ENCODE measurements at regions not wholly inside any gene's neighbourhood (a gene's known extent, or its start where the extent isn't known, plus 50 kb on each side); places are given as distances from the start of the nearest gene placed in this dataset.

DNA sequence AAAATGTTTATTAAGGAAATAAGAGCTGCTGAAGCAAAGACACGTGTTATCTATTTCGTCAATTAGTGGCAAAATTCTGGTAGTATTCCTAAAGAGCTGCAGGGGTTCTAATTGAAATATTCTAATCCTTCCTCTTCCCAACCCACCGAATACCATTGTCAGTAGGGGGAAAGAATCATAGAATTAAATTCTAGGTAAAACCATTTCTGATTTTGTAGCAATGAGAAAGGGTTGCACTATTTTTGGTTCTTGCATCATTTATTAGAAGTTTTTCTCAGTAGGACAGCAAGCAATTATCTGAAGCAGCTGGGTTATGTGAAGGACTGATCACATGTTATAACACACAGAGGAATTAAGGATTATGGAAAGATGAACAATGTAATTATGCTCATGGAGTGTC, 80.3 kb upstream of the SEMA6A start:
- no peak for DNase-seq

DNA sequence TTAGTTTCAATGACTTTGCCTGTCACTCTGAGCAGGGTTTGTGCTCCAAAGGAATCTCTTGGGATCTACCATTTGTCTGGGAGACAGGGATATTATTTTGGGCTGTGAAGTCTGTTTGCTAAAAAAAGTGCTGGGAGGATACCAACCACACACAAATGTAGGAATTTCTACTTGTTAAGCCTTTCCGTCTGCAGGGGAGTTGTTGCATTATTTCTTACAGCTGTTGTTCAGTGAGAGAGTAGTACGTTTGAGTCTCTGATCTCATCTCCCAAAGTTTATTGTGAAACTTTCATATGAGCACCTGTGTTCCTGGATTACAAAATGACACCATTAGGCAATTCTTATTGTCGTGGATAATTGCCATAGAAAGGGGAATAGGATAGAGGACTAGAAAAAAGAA, 78.3 kb upstream of the SEMA6A start:
- no peak for DNase-seq

DNA sequence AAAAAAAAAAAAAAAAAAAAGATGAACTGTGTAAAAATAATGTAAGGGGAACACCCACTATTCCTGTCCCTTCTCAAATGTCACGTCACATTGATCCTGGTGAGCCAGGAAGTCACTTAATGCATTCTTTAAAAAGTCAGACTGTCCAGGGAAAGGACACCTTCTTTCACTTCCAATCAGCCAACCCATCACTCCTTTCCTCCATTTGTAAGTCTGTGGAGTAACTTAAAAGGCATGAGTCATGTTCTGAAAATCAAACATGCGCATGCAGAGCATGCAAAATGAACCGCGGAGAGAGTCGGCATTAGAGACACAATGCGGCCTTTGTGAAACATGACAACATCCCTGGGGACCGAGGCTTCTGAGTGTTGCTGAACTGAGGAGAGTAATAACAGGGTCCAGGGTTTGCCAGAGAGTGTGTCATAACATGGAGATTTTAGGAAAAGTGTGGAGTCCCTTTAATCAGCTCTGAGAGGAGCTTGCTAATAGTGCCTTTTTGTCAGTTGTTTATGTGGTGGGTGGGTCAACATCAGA, 77.6 kb upstream of the SEMA6A start:
- DNase-seq = no peak

DNA sequence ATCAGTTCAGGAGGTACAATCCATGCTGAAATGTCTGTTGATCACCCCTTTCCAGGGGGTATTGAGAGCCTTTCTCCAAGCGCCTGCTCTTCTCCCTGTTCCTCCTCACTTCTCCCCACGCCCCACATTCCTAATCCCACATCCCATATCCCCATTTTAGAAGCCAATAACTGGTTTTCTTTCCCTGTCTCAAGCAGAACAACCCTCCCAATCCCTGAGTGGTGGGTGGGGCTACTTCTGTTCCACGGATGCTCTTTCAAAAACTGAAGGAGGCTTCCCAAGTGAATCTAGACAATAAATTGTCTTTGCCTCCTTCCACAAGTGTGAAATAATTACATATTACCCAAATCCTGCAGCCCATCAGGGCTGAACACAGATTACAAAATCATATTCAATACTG, 77.0 kb upstream of the SEMA6A start:
- no peak for DNase-seq

DNA sequence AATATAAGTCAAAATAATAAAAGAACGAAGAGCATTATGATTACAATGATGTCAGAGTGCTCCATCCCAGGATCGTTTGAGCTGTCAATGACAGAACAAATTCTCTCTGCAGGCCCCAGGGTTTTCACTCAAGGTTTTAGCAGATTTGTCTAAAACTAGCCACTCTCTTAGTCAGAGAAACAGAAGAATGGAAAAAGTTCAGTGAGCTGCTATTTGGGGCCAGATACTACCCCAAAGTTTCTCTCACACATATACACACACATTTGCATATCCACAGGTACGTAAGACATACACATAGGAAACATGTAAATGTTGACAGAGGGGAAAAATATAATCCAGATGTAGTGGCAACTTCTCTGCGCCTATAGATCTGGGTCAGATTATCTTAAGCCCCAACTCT, 76.3 kb upstream of the SEMA6A start:
- DNase-seq = no peak

DNA sequence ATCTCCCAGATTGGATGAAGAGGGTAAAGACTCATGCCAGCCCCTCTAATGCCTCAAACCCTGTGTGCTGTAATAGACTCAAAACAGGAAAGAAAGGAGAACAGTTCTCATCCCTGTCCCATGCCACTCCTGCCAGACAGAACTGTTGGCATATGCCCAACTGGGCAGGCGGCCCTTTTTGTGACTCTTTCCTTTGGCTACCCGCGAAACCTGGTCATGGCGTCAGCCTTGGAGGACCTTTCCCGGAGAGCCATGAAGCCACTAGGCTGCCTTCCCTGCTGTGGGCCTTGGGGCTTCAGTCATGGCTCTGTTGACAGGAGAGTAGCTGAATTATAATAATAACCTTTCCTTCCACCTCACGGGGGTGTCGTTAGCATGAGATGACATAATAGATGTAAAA, 75.9 kb upstream of the SEMA6A start:
- no peak for DNase-seq

DNA sequence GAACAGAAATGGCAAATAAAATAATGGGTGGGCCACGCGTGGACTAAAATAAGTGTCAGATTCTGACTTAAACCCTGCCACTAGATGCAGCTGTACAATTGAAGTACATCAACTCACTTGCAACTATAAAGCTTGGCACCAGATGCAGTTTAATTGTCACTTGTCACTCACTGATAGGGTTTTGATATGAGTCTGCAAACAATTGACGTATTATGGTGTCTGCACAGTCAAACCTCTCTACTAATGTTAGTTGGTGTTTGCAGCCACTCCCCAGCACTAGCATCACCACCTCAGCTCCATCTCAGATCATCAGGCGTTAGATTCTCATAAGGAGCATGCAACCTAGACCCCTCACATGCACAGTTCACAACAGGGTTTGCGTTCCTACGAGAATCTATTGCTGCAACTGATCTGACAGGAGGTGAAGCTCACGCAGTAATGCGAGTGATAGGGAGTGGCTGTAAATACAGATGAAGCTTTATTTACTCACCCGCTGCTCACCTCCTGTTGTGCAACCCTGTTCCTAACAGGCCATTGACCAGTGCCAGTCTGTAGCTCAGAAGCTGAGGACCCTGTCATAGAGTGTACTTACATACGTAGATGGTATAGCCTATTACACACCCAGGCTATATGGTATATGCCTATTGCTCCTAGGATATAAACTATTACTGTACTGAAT, 72.1 kb upstream of the SEMA6A start:
- DNase-seq = no peak

DNA sequence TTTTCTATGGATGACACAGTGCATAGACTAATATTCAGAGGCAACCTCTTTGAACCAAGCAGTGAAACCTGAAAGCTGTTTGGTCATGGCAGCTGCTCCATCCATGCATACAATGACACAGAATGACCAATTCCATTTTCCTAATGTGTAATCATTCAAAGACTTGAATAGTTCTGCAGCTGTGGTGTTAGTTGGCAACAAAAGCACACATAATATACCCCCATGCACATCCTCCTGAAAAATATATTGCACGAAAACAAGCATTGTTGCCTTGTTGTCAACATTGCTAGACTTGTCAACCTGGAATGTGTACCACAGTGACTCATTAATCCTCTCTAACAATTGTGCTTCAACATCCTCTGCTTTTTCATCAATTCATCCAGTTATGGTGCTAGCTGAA, 71.0 kb upstream of the SEMA6A start:
- DNase-seq = no peak

DNA sequence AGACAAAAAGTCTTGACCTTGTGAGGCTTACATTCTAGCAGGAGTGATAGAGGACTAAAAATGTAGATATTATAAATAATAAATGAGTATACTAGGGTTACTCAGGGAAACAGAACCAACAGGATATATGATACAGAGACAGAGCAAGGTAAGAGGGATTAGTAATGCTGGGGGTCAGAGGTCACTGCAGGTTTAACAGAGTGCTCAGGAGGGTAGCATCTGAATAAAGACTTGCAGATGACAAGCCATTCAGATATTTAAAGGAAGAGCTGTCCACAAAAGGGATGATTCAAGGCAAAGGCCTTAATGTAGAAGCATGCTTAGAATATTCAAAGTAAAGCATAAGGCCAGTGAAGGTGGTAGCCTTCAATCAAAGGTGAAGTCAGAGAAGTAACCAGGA, 65.6 kb upstream of the SEMA6A start:
- no peak for DNase-seq

DNA sequence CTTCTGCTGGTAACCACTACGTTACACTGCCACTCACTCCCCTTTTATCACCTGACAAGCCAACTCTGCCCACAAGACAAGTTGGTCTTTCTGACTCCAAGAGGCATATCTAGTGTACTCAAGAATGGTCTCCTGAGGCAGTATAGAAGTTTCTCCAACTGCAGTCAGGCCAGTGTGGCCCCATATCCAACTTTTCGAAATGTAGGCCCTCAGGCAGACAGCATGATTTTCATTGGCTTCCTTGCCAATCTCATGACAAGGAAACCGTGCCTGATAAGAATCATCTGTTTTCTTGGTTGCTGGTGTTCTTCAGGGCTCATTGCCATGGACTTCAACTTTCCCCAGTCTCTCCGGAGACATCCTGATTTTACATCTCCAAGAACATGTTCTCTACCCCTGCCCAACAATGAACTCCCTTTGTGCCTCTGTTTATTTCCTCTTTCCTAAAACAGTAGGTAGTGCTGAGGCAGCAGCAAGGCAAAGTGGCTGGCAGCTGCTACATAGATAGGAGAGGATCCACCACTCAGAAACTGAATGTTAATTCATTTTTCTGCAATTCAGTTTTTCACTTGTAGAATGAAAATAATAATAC, 62.6 kb upstream of the SEMA6A start:
- no peak for DNase-seq

DNA sequence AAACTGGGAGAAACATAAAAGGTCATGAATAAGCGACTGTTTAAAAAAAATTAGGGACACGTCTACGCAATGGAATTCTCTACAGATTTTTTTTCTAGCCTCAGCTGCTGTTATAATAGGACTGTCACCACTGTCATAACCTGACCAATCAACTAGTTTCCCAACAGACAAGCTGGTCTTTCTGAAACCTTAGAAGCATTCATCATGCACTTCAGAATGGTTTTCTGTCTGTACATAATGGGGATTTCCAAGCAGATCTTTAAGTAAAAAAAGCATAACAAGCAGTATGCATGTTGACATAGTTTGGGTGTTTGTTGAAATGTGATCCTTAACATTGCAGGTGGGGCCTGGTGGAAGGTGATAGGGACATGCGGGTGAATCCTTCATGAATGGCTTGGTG, 58.3 kb upstream of the SEMA6A start:
- no peak for DNase-seq

DNA sequence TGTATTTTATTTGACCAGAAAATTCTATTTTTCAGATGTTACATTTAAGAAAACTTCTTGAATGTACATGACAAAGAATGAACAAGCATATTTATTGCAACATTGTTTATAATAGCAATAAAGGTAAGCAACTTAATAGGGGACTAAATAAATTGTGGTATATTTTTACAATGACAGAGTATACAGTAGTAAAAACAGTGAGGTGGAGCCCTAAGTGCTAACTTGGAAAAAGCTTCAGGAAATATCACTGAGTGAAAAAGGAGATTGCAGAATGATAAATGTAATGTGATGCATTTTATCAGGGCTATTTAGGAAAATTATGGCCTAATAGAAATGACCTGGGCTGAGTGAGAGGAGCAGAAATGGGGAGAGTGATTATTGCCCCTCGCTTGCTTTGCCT, 56.5 kb upstream of the SEMA6A start:
- DNase-seq = no peak

DNA sequence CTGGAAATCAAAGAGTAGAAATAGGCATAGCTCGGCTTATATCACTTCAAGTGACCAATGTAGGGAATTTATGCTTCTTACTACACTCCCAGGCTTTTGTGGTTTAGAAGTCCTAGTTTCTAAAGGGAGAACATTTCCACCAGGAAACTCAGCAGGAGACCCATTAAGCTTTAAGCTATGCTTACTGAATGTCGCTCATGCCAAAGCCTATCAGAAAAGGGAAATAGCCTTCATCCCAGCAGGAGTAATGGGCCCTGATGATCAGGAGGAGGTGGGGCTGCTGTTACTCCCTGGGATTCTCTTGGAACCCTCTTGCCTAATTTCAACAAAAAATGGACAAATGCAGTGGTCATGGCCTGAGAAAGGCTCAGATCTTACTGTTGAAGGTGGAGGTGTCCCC, 54.5 kb upstream of the SEMA6A start:
- DNase-seq = no peak

DNA sequence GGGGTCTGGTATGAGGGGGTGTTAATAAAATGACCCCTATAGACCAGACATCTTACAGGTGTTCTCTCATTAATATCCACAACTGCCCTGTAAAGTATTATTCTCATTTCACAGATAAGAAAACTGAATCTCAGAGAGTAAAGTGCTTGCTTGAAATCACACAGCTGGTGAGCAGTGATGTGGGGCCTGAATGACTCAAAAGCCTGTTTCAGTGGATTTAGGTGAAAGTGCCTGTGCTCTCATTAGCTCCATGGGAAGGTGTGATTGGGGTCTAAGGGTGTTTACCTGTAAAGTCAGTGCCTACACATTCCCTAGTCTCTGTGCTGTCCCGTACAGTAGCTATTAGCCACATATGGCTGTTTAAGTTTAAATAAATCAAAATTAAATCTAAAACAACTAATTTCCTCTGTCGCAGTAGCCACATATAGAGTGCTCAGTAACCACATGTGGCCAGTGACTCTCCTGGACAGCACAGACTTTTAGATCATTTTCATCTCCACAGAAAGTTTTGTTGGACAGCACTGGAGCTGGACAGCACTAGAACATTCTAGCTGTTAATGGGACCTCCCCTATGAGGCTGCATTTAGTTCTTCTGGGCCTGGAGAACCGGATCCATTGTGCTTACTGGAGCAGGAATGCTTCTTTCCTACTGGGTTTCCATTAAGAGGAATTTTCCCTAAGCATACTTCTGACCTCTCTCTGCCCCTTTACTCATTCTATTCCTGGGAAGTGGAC, 52.5 kb upstream of the SEMA6A start:
- no peak for DNase-seq

DNA sequence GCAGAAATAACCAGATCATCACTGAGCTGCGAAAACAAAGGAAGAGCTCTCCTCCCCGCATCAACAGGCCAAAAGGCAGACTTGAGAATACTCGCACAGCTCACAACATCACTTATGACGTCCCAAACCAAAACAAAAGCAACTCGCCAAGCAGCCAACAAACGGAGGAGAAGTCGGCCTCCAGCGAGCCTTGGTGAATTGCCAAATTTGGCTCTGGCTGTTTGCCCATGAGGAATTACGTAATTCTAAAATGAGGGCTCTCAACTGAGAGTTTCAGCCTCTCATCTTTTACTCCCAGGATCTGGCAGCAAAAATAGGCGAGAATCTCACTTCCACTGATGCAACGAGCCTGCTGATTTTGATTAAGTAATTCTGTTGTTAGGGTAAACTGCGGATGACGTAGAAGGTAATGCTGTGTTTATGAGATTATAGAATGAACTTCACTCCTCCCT, 51.7 kb upstream of the SEMA6A start:
- DNase-seq = no peak
